Kidney (tissue), 13 donors: ENCODE measurements at regions not wholly inside any gene's neighbourhood (a gene's known extent, or its start where the extent isn't known, plus 50 kb on each side); places are given as distances from the start of the nearest gene placed in this dataset.
"Not testable (repeated sequence)": the region's sequence is repeated elsewhere in the genome, so short reads cannot be mapped to it uniquely, and the experiment has no call there.

ENCODE experiments used
- DNase-seq, 5 donors: peaks; one replicate each; pipeline ENCODE4 v3.0.0-alpha.2; 2013 to 2020
- FAIRE-seq: peaks from 2 replicates; lab custom pipeline; 2012; peaks lifted over from hg19 to GRCh38; lab: Jason Lieb, UNC
- H3K27ac ChIP-seq, 2 donors: one replicate each; pipeline ENCODE4 v1.7.0; 2013; ENCODE audit warnings: low read depth in 2 of 2, low read length in 2 of 2, inconsistent platforms in 1 of 2
- H3K27me3 ChIP-seq: one replicate; pipeline ENCODE4 v1.7.1; 2013; ENCODE audit warnings: low read length, inconsistent platforms; ENCODE audit not compliant: control insufficient read depth, insufficient read depth
- H3K36me3 ChIP-seq, 3 donors: one replicate each; pipeline versions ENCODE4 v1.7.0 to v1.7.1; 2013; ENCODE audit warnings: low read length in 3 of 3, control low read depth in 1 of 3, inconsistent platforms in 1 of 3; ENCODE audit not compliant: insufficient read depth in 3 of 3, control insufficient read depth in 2 of 3
- H3K4me1 ChIP-seq, 3 donors: one replicate each; pipeline versions ENCODE4 v1.7.0 to v1.7.1; 2013; ENCODE audit warnings: low read length in 3 of 3, inconsistent platforms in 1 of 3, low read depth in 1 of 3; ENCODE audit not compliant: control insufficient read depth in 2 of 3, insufficient read depth in 2 of 3
- H3K4me3 ChIP-seq, 3 donors: one replicate each; pipeline versions ENCODE4 v1.7.0 to v1.8.1; 2013; ENCODE audit warnings: low read length in 3 of 3, control low read depth in 1 of 3, inconsistent platforms in 1 of 3
- H3K9ac ChIP-seq, 3 donors: one replicate each; pipeline versions ENCODE4 v1.7.0 to v1.7.1; 2013; ENCODE audit warnings: low read length in 3 of 3, control low read depth in 1 of 3, inconsistent platforms in 1 of 3
- H3K9me3 ChIP-seq, 3 donors: one replicate each; pipeline versions ENCODE4 v1.7.0 to v1.7.1; 2013; ENCODE audit warnings: low read length in 3 of 3, control low read depth in 1 of 3, inconsistent platforms in 1 of 3; ENCODE audit not compliant: control insufficient read depth in 2 of 3, insufficient read depth in 1 of 3
- CTCF ChIP-seq: IDR thresholded peaks from 3 replicates; pipeline ENCODE4 v1.5.1; 2012; ENCODE audit warnings: mild to moderate bottlenecking, moderate library complexity, borderline replicate concordance; ENCODE audit not compliant: insufficient read depth; ENCODE audit errors: extremely low read depth
- intact Hi-C: fragments of 100-400 bp; cut with DNase I; formaldehyde crosslinking; loops from one replicate; pipeline ENCODE4 v1.11.1; 2022
- donor health status: control.
- donor health status: control.
- donor health status: control.
- donor health status: control.
- donor health status: control.
- donor health status: DM: yes; HTN: yes; CAD: no.
- donor health status: Normal renal cell carcinoma (clear cell type).

- H3K27me3 ChIP-seq, result no peaks in the 10 kb centered on the region
- intact Hi-C loops, result no loop called here
- FAIRE-seq (no peak), DNase-seq (no peak)
- no peaks in the 10 kb centered on the region for H3K9me3 ChIP-seq
- no peaks in the 10 kb centered on the region for H3K4me1 ChIP-seq
- H3K36me3 ChIP-seq, result no peaks in the 10 kb centered on the region
- H3K9ac ChIP-seq, result no peak overlapping the region
- H3K4me3 ChIP-seq, result no peak overlapping the region
- no peak overlapping the region for H3K27ac ChIP-seq
- no peak for TF ChIP-seq CTCF
Measured at GRCh38 chr3:140871022-140871421, 70.6 kb upstream of the SLC25A36 start.

GRCh38 chr3:140872165-140872564 lies 69.5 kb upstream of the SLC25A36 start:
- H3K9ac ChIP-seq, H3K4me1 ChIP-seq, FAIRE-seq, H3K27me3 ChIP-seq, intact Hi-C loops, H3K4me3 ChIP-seq, H3K9me3 ChIP-seq, H3K36me3 ChIP-seq, DNase-seq, H3K27ac ChIP-seq: not testable (repeated sequence)

- no peak for TF ChIP-seq CTCF
- no peak for DNase-seq
- Histone ChIP-seq H3K36me3 (no peaks in the 10 kb centered on the region), H3K9me3 (no peaks in the 10 kb centered on the region), H3K4me3 (no peak overlapping the region), H3K4me1 (no peaks in the 10 kb centered on the region), H3K27me3 (no peaks in the 10 kb centered on the region), H3K9ac (no peak overlapping the region), H3K27ac (no peak overlapping the region)
- FAIRE-seq, result no peak
- intact Hi-C loops, result no loop called here
Measured at GRCh38 chr3:140883428-140884040, 58.1 kb upstream of the SLC25A36 start.

GRCh38 chr3:140885697-140886096 lies 55.9 kb upstream of the SLC25A36 start:
- H3K9ac ChIP-seq, FAIRE-seq, DNase-seq, H3K4me1 ChIP-seq, H3K36me3 ChIP-seq, H3K4me3 ChIP-seq, H3K9me3 ChIP-seq, H3K27ac ChIP-seq, H3K27me3 ChIP-seq, intact Hi-C loops: not testable (repeated sequence)
